Keratinocyte (primary cell): ENCODE measurements at regions not wholly inside any gene's neighbourhood (a gene's known extent, or its start where the extent isn't known, plus 50 kb on each side); places are given as distances from the start of the nearest gene placed in this dataset.

Experiments
- DNase-seq: peaks from one replicate; pipeline ENCODE4 v3.0.0-alpha.2; 2011; ENCODE audit warnings: low read depth, missing footprints, low spot score
- FAIRE-seq: peaks from 2 replicates; lab custom pipeline; 2011; peaks lifted over from hg19 to GRCh38; lab: Jason Lieb, UNC
- H2AFZ ChIP-seq: 2 replicates; pipeline ENCODE4 v1.6.0; 2012; ENCODE audit warnings: low read length, control low read depth, inconsistent platforms; ENCODE audit not compliant: control insufficient read depth
- H3K27ac ChIP-seq: 2 replicates; pipeline ENCODE4 v1.5.1; 2011; ENCODE audit warnings: low read length; ENCODE audit not compliant: control insufficient read depth, insufficient read depth
- H3K27me3 ChIP-seq: 3 replicates; pipeline ENCODE4 v1.6.0; 2011; ENCODE audit warnings: low read length; ENCODE audit not compliant: control insufficient read depth, insufficient read depth; ENCODE audit errors: extremely low read depth
- H3K36me3 ChIP-seq, 2 experiments: 2 replicates in 1 of 2; 3 replicates in 1 of 2; pipeline ENCODE4 v1.5.1; 2011; ENCODE audit warnings: low read length in 2 of 2, mild to moderate bottlenecking in 1 of 2; ENCODE audit not compliant: control insufficient read depth in 2 of 2, insufficient read depth in 2 of 2; ENCODE audit errors: extremely low read depth in 1 of 2
- H3K4me1 ChIP-seq: 3 replicates; pipeline ENCODE4 v1.5.1; 2011; ENCODE audit warnings: low read length; ENCODE audit not compliant: control insufficient read depth, insufficient read depth; ENCODE audit errors: extremely low read depth
- H3K4me2 ChIP-seq: 3 replicates; pipeline ENCODE4 v1.6.0; 2011; ENCODE audit warnings: low read depth, low read length; ENCODE audit not compliant: control insufficient read depth, insufficient read depth; ENCODE audit errors: extremely low read depth
- H3K4me3 ChIP-seq, 3 experiments: fragments of 200-600 bp in 1 of 3; sonication (generic) in 1 of 3; 2 replicates in 2 of 3; 3 replicates in 1 of 3; pipeline ENCODE4 v1.5.1; 2011 to 2016; ENCODE audit warnings: low read length in 3 of 3, mild to moderate bottlenecking in 3 of 3, control low read depth in 2 of 3, inconsistent platforms in 1 of 3, low read depth in 1 of 3, mixed read lengths in 1 of 3, mixed run types in 1 of 3, moderate library complexity in 1 of 3; ENCODE audit not compliant: control insufficient read depth in 2 of 3, insufficient read depth in 2 of 3; ENCODE audit errors: extremely low read depth in 1 of 3
- H3K79me2 ChIP-seq: 2 replicates; pipeline ENCODE4 v1.6.0; 2012; ENCODE audit warnings: low read length; ENCODE audit not compliant: control insufficient read depth, insufficient read depth
- H3K9ac ChIP-seq: 3 replicates; pipeline ENCODE4 v1.6.0; 2011; ENCODE audit warnings: low read length; ENCODE audit not compliant: control insufficient read depth, insufficient read depth; ENCODE audit errors: extremely low read depth
- H3K9me1 ChIP-seq: 3 replicates; pipeline ENCODE4 v1.6.0; 2011; ENCODE audit warnings: low read length; ENCODE audit not compliant: control insufficient read depth, insufficient read depth; ENCODE audit errors: extremely low read depth
- H3K9me3 ChIP-seq: 2 replicates; pipeline ENCODE4 v1.5.1; 2012; ENCODE audit warnings: low read depth, low read length; ENCODE audit not compliant: control insufficient read depth
- H4K20me1 ChIP-seq: 3 replicates; pipeline ENCODE4 v1.6.0; 2011; ENCODE audit warnings: low read length; ENCODE audit not compliant: control insufficient read depth, insufficient read depth; ENCODE audit errors: extremely low read depth
- EZH2 ChIP-seq: IDR thresholded peaks from one replicate; pipeline ENCODE4 v1.6.1; 2012; ENCODE audit warnings: inconsistent platforms, mild to moderate bottlenecking, low read length, moderate library complexity
- dilution Hi-C: fragments of 300-500 bp; cut with MboI; formaldehyde crosslinking; loops from one replicate; pipeline ENCODE4 v1.7.0; 2020; ENCODE audit warnings: low sequenced_read_pairs; ENCODE audit not compliant: extremely low pct_ligation_motif_present
- TF ChIP-seq, protein P1 (sequence below), 3 experiments: IDR thresholded peaks in 1 of 3; conservative IDR thresholded peaks in 1 of 3; optimal IDR thresholded peaks in 1 of 3; 2 replicates in 2 of 3; 3 replicates in 1 of 3; pipeline versions ENCODE3 to v1.5.1; 2011; ENCODE audit warnings: low read length in 3 of 3, mild to moderate bottlenecking in 3 of 3, moderate library complexity in 2 of 3, control low read depth in 1 of 3, inconsistent platforms in 1 of 3; ENCODE audit not compliant: insufficient read depth in 2 of 3; ENCODE audit errors: extremely low read depth in 1 of 3

DNA sequence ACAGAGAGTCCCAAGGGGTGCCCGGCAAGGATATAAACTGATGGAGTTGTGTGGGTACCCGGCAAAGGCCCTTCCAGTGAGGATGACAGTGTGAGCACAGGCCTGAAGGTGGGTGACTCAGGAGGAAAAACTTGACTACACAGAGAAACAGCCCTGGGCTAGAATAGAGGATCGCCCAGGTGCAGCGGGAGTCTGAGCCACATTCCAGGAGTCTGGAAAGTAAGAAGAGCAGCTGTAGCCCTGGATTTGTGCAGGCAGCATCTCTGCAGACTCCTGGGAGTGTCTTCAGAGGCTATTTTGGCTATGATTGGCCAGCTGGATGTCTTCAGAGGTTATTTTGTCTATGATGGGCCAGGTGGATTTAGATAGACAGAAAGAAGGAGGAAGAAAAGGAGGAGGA is 367.6 kb upstream of the MKI67 start:
- H3K9me3 ChIP-seq = peaks cover 2% of the 10 kb centered on the region
- H3K9ac ChIP-seq = no peak overlapping the region
- TF ChIP-seq, protein P1, sequence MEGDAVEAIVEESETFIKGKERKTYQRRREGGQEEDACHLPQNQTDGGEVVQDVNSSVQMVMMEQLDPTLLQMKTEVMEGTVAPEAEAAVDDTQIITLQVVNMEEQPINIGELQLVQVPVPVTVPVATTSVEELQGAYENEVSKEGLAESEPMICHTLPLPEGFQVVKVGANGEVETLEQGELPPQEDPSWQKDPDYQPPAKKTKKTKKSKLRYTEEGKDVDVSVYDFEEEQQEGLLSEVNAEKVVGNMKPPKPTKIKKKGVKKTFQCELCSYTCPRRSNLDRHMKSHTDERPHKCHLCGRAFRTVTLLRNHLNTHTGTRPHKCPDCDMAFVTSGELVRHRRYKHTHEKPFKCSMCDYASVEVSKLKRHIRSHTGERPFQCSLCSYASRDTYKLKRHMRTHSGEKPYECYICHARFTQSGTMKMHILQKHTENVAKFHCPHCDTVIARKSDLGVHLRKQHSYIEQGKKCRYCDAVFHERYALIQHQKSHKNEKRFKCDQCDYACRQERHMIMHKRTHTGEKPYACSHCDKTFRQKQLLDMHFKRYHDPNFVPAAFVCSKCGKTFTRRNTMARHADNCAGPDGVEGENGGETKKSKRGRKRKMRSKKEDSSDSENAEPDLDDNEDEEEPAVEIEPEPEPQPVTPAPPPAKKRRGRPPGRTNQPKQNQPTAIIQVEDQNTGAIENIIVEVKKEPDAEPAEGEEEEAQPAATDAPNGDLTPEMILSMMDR (optimal IDR thresholded peaks at IDR 0.05 in 1 of 3, IDR thresholded peaks at IDR 0.05 in 1 of 3, conservative IDR thresholded peaks at IDR 0.05 in 1 of 3; ENCODE audit: extremely low read depth in 1 of 3, insufficient read depth in 2 of 3, low read length in 3 of 3) = no peak
- no peak for TF ChIP-seq EZH2
- H3K79me2 ChIP-seq = no peaks in the 10 kb centered on the region
- FAIRE-seq (no peak), DNase-seq (no peak)
- no peaks in the 10 kb centered on the region for H4K20me1 ChIP-seq
- no peaks in the 10 kb centered on the region for H3K4me1 ChIP-seq
- H2AFZ ChIP-seq = no peak overlapping the region
- no peak overlapping the region for H3K4me3 ChIP-seq
- H3K4me2 ChIP-seq = no peak overlapping the region
- H3K9me1 ChIP-seq = no peaks in the 10 kb centered on the region
- no peaks in the 10 kb centered on the region for H3K27me3 ChIP-seq
- no peak overlapping the region for H3K27ac ChIP-seq
- H3K36me3 ChIP-seq = no peaks in the 10 kb centered on the region
- dilution Hi-C loops = no loop called here

DNA sequence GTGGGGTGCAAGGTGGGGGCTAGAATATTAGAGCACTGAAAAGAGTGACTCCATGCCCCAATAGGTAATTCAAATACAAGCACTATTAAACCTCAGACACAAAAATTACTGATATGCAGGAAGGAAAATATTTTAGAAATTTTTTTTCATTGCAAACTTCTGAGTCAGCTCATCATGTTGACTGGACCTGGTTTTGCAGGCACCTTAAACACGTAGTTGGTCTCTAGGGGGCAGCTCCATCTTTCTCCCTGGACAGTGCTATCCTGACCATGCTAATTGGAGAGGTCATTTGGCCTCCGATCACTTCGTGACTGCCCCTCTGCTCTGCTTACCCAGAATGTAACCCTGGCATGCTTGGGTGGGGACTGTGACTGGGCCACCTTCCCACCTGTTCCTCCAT is 368.4 kb upstream of the MKI67 start:
- H3K4me3 ChIP-seq = no peak overlapping the region
- dilution Hi-C loops = no loop called here
- FAIRE-seq = no peak

More for the DNA sequence above, 368.4 kb upstream of the MKI67 start:
- Histone ChIP-seq H3K79me2 (no peaks in the 10 kb centered on the region), H3K4me2 (no peak overlapping the region), H3K9me3 (peaks cover 2% of the 10 kb centered on the region), H3K9me1 (no peaks in the 10 kb centered on the region), H3K9ac (no peak overlapping the region), H3K27ac (no peak overlapping the region), H3K4me1 (no peaks in the 10 kb centered on the region), H3K27me3 (no peaks in the 10 kb centered on the region), H4K20me1 (no peaks in the 10 kb centered on the region), H2AFZ (no peak overlapping the region), H3K36me3 (no peaks in the 10 kb centered on the region)
- TF ChIP-seq EZH2 = no peak
- TF ChIP-seq, protein P1 (optimal IDR thresholded peaks at IDR 0.05 in 1 of 3, IDR thresholded peaks at IDR 0.05 in 1 of 3, conservative IDR thresholded peaks at IDR 0.05 in 1 of 3; ENCODE audit: extremely low read depth in 1 of 3, insufficient read depth in 2 of 3, low read length in 3 of 3) = no peak
- DNase-seq = no peak
